GM23338 (cell line): ENCODE measurements at regions not wholly inside any gene's neighbourhood (a gene's known extent, or its start where the extent isn't known, plus 50 kb on each side); places are given as distances from the start of the nearest gene placed in this dataset.

Experiments used
- ATAC-seq: fragments of 200-7000 bp; cut with Tn5 transposase; 3 replicates; pipeline ENCODE4 v1.9.1; 2020
- DNase-seq: peaks from one replicate; pipeline ENCODE4 v3.0.0-alpha.2; 2015; ENCODE audit warnings: low spot score
- H2AFZ ChIP-seq: fragments of 200-600 bp; sonication (generic); 2 replicates; pipeline ENCODE4 v1.8.0; 2016; ENCODE audit warnings: antibody characterized with exemption, mild to moderate bottlenecking, moderate library complexity
- H3F3A ChIP-seq: fragments of 200-600 bp; sonication (generic); replicated peaks from 2 replicates; pipeline ENCODE4 v1.8.0; 2017; ENCODE audit warnings: antibody characterized with exemption, mixed run types, low read depth
- H3K27ac ChIP-seq: fragments of 200-600 bp; sonication (generic); 2 replicates; pipeline ENCODE4 v1.6.1; 2016; ENCODE audit warnings: low read depth
- H3K27me3 ChIP-seq: fragments of 200-600 bp; sonication (generic); 2 replicates; pipeline ENCODE4 v1.8.0; 2016; ENCODE audit warnings: mild to moderate bottlenecking, mixed run types, moderate library complexity; ENCODE audit not compliant: insufficient read depth
- H3K36me3 ChIP-seq: fragments of 200-600 bp; sonication (generic); 2 replicates; pipeline ENCODE4 v1.8.0; 2016; ENCODE audit warnings: mild to moderate bottlenecking; ENCODE audit not compliant: insufficient read depth
- H3K4me1 ChIP-seq: fragments of 200-600 bp; sonication (generic); 2 replicates; pipeline ENCODE4 v1.8.0; 2016; ENCODE audit warnings: mild to moderate bottlenecking, moderate library complexity; ENCODE audit not compliant: insufficient read depth
- H3K4me2 ChIP-seq: fragments of 200-600 bp; sonication (generic); 2 replicates; pipeline ENCODE4 v1.7.1; 2017; ENCODE audit warnings: mixed run types
- H3K4me3 ChIP-seq: fragments of 200-600 bp; sonication (generic); 2 replicates; pipeline ENCODE4 v1.6.1; 2016; ENCODE audit warnings: mixed run types
- H3K79me2 ChIP-seq: fragments of 200-600 bp; sonication (generic); replicated peaks from 2 replicates; pipeline ENCODE4 v1.8.0; 2017; ENCODE audit warnings: mild to moderate bottlenecking; ENCODE audit not compliant: insufficient read depth
- H3K9me2 ChIP-seq: fragments of 200-600 bp; sonication (generic); 2 replicates; pipeline ENCODE4 v1.8.0; 2017; ENCODE audit not compliant: insufficient read depth
- H4K20me1 ChIP-seq: fragments of 200-600 bp; sonication (generic); replicated peaks from 2 replicates; pipeline ENCODE4 v1.8.0; 2017; ENCODE audit warnings: mild to moderate bottlenecking; ENCODE audit not compliant: insufficient read depth
- H3K27ac Mint-ChIP-seq: 2 replicates; pipeline ENCODE4 v1.8.0; 2020; ENCODE audit warnings: inconsistent platforms, mild to moderate bottlenecking, moderate library complexity, mixed read lengths
- H3K27me3 Mint-ChIP-seq: 3 replicates; pipeline ENCODE4 v1.8.0; 2022; ENCODE audit warnings: low read depth, mild to moderate bottlenecking, moderate library complexity, mixed read lengths, inconsistent platforms; ENCODE audit not compliant: insufficient read depth, poor library complexity
- H3K36me3 Mint-ChIP-seq: 3 replicates; pipeline ENCODE4 v1.8.0; 2021; ENCODE audit warnings: low read depth, mild to moderate bottlenecking, inconsistent platforms, moderate library complexity, mixed read lengths
- H3K4me1 Mint-ChIP-seq: 3 replicates; pipeline ENCODE4 v1.8.0; 2020; ENCODE audit warnings: mild to moderate bottlenecking, inconsistent platforms, mixed read lengths
- H3K4me3 Mint-ChIP-seq: 3 replicates; pipeline ENCODE4 v1.8.0; 2021; ENCODE audit warnings: moderate library complexity, mild to moderate bottlenecking, inconsistent platforms, mixed read lengths
- H3K9me3 Mint-ChIP-seq: 3 replicates; pipeline ENCODE4 v1.8.0; 2020; ENCODE audit warnings: moderate library complexity, mild to moderate bottlenecking, inconsistent platforms, mixed read lengths
- CREB1 ChIP-seq: fragments of 250-450 bp; sonication (Bioruptor Pico); IDR thresholded peaks from 2 replicates; pipeline ENCODE4 v1.5.0; 2020; ENCODE audit warnings: low read depth, mild to moderate bottlenecking, moderate library complexity
- CTCF ChIP-seq, 2 experiments: fragments of 200-600 bp in 1 of 2; sonication (generic) in 1 of 2; conservative IDR thresholded peaks; 2 replicates each; pipeline versions ENCODE4 v1.5.1 to v1.6.1; 2016 to 2017; ENCODE audit warnings: antibody characterized with exemption in 2 of 2, low read depth in 2 of 2, mild to moderate bottlenecking in 2 of 2, moderate library complexity in 1 of 2
- EZH2 ChIP-seq: fragments of 200-600 bp; sonication (generic); IDR thresholded peaks from one replicate; pipeline ENCODE4 v1.8.0; 2017; ENCODE audit warnings: antibody characterized with exemption, mild to moderate bottlenecking, low read depth; ENCODE audit not compliant: unreplicated experiment
- EZH2phosphoT487 ChIP-seq: fragments of 200-600 bp; sonication (generic); IDR thresholded peaks from one replicate; pipeline ENCODE4 v1.8.1; 2018; ENCODE audit warnings: antibody characterized with exemption; ENCODE audit not compliant: unreplicated experiment
- JUNB ChIP-seq: IDR thresholded peaks from one replicate; pipeline ENCODE4 v1.6.1; 2016; ENCODE audit warnings: antibody characterized with exemption; ENCODE audit not compliant: unreplicated experiment
- NANOG ChIP-seq: IDR thresholded peaks from 2 replicates; pipeline ENCODE4 v1.6.1; 2016; ENCODE audit warnings: antibody characterized with exemption, borderline replicate concordance
- POLR2AphosphoS5 ChIP-seq: IDR thresholded peaks from 2 replicates; pipeline ENCODE4 v1.6.1; 2016; ENCODE audit warnings: antibody characterized with exemption, low read depth
- REST ChIP-seq: IDR thresholded peaks from one replicate; pipeline ENCODE4 v1.6.1; 2018; ENCODE audit warnings: antibody characterized with exemption; ENCODE audit not compliant: unreplicated experiment
- STAT1 ChIP-seq: IDR thresholded peaks from one replicate; pipeline ENCODE4 v1.6.1; 2016; ENCODE audit warnings: antibody characterized with exemption; ENCODE audit not compliant: unreplicated experiment
- ZNF114 ChIP-seq: fragments of 250-450 bp; sonication (Bioruptor Pico); IDR thresholded peaks from 2 replicates; pipeline ENCODE4 v1.5.0; 2020; ENCODE audit warnings: mild to moderate bottlenecking, moderate library complexity
- ZNF331 ChIP-seq: fragments of 250-450 bp; sonication (Bioruptor Pico); IDR thresholded peaks from 2 replicates; pipeline ENCODE4 v1.5.0; 2020; ENCODE audit warnings: low read depth, mild to moderate bottlenecking, moderate library complexity
- TF ChIP-seq, protein P1 (sequence below): fragments of 250-450 bp; sonication (Bioruptor Pico); IDR thresholded peaks from 2 replicates; pipeline ENCODE4 v1.5.0; 2020; ENCODE audit warnings: mild to moderate bottlenecking, moderate library complexity
- TF ChIP-seq, protein P2 (sequence below): IDR thresholded peaks from 2 replicates; pipeline ENCODE4 v1.6.1; 2016; ENCODE audit warnings: antibody characterized with exemption

GRCh38 chr20:52542131-52542530, 350.6 kb upstream of the ZFP64 start:
- H3K4me3 ChIP-seq, result no peak overlapping the region
- Mint-ChIP-seq H3K36me3 (peaks cover 35% of the 10 kb centered on the region; the same call in 2 of the 3 replicates), H3K27me3 (no peaks in the 10 kb centered on the region), H3K9me3 (peaks cover 46% of the 10 kb centered on the region), H3K4me3 (no peak overlapping the region), H3K4me1 (no peaks in the 10 kb centered on the region), H3K27ac (no peak overlapping the region)
- no peaks in the 10 kb centered on the region for H4K20me1 ChIP-seq
- no peaks in the 10 kb centered on the region for H3K27me3 ChIP-seq
- no peaks in the 10 kb centered on the region; the same call in 1 of the 2 replicates for H3K9me2 ChIP-seq
- no peaks in the 10 kb centered on the region for H3K4me1 ChIP-seq
- DNase-seq (no peak), ATAC-seq (no peak)
- no peak overlapping the region for H2AFZ ChIP-seq
- H3K4me2 ChIP-seq, result no peak overlapping the region
- no peaks in the 10 kb centered on the region; the same call in 1 of the 2 replicates for H3K36me3 ChIP-seq
- no peaks in the 10 kb centered on the region for H3F3A ChIP-seq
- H3K27ac ChIP-seq, result no peak overlapping the region
- TF ChIP-seq CREB1 (CRISPR knock-in tag) (no peak), EZH2phosphoT487 (no peak), EZH2 (no peak), POLR2AphosphoS5 (no peak), REST (no peak), STAT1 (no peak), ZNF114 (CRISPR knock-in tag) (no peak), ZNF331 (CRISPR knock-in tag) (no peak), JUNB (no peak), NANOG (no peak), CTCF (conservative IDR thresholded peaks at IDR 0.05; ENCODE audit: low read depth in 2 of 2) (no peak)
- TF ChIP-seq, protein P1, sequence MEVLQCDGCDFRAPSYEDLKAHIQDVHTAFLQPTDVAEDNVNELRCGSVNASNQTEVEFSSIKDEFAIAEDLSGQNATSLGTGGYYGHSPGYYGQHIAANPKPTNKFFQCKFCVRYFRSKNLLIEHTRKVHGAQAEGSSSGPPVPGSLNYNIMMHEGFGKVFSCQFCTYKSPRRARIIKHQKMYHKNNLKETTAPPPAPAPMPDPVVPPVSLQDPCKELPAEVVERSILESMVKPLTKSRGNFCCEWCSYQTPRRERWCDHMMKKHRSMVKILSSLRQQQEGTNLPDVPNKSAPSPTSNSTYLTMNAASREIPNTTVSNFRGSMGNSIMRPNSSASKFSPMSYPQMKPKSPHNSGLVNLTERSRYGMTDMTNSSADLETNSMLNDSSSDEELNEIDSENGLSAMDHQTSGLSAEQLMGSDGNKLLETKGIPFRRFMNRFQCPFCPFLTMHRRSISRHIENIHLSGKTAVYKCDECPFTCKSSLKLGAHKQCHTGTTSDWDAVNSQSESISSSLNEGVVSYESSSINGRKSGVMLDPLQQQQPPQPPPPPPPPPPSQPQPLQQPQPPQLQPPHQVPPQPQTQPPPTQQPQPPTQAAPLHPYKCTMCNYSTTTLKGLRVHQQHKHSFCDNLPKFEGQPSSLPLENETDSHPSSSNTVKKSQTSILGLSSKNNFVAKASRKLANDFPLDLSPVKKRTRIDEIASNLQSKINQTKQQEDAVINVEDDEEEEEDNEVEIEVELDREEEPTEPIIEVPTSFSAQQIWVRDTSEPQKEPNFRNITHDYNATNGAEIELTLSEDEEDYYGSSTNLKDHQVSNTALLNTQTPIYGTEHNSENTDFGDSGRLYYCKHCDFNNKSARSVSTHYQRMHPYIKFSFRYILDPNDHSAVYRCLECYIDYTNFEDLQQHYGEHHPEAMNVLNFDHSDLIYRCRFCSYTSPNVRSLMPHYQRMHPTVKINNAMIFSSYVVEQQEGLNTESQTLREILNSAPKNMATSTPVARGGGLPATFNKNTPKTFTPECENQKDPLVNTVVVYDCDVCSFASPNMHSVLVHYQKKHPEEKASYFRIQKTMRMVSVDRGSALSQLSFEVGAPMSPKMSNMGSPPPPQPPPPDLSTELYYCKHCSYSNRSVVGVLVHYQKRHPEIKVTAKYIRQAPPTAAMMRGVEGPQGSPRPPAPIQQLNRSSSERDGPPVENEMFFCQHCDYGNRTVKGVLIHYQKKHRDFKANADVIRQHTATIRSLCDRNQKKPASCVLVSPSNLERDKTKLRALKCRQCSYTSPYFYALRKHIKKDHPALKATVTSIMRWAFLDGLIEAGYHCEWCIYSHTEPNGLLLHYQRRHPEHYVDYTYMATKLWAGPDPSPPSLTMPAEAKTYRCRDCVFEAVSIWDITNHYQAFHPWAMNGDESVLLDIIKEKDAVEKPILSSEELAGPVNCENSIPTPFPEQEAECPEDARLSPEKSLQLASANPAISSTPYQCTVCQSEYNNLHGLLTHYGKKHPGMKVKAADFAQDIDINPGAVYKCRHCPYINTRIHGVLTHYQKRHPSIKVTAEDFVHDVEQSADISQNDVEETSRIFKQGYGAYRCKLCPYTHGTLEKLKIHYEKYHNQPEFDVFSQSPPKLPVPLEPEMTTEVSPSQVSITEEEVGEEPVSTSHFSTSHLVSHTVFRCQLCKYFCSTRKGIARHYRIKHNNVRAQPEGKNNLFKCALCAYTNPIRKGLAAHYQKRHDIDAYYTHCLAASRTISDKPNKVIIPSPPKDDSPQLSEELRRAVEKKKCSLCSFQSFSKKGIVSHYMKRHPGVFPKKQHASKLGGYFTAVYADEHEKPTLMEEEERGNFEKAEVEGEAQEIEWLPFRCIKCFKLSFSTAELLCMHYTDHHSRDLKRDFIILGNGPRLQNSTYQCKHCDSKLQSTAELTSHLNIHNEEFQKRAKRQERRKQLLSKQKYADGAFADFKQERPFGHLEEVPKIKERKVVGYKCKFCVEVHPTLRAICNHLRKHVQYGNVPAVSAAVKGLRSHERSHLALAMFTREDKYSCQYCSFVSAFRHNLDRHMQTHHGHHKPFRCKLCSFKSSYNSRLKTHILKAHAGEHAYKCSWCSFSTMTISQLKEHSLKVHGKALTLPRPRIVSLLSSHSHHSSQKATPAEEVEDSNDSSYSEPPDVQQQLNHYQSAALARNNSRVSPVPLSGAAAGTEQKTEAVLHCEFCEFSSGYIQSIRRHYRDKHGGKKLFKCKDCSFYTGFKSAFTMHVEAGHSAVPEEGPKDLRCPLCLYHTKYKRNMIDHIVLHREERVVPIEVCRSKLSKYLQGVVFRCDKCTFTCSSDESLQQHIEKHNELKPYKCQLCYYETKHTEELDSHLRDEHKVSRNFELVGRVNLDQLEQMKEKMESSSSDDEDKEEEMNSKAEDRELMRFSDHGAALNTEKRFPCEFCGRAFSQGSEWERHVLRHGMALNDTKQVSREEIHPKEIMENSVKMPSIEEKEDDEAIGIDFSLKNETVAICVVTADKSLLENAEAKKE (CRISPR knock-in tag), result no peak
- TF ChIP-seq, protein P2, sequence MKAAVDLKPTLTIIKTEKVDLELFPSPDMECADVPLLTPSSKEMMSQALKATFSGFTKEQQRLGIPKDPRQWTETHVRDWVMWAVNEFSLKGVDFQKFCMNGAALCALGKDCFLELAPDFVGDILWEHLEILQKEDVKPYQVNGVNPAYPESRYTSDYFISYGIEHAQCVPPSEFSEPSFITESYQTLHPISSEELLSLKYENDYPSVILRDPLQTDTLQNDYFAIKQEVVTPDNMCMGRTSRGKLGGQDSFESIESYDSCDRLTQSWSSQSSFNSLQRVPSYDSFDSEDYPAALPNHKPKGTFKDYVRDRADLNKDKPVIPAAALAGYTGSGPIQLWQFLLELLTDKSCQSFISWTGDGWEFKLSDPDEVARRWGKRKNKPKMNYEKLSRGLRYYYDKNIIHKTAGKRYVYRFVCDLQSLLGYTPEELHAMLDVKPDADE, result no peak
- H3K79me2 ChIP-seq, result no peaks in the 10 kb centered on the region
